ENCODE measurements at regions not wholly inside any gene's neighbourhood (a gene's known extent, or its start where the extent isn't known, plus 50 kb on each side); places are given as distances from the start of the nearest gene placed in this dataset.

- TF ChIP-seq FOXK2 (IDR thresholded peaks at IDR 0.05) = no peak
- TF ChIP-seq SUZ12 (IDR thresholded peaks at IDR 0.05) = no peak
- TF ChIP-seq SP1 (IDR thresholded peaks at IDR 0.05) = no peak
- no peak for TF ChIP-seq FOXM1 (IDR thresholded peaks at IDR 0.05; ENCODE audit: borderline replicate concordance)
- TF ChIP-seq TARDBP (IDR thresholded peaks at IDR 0.05) = no peak
These were observed 60.1 kb upstream of the MPEG1 start for GRCh38 chr11:59272771-59273372.
